HepG2 (cell line): ENCODE measurements at regions not wholly inside any gene's neighbourhood (a gene's known extent, or its start where the extent isn't known, plus 50 kb on each side); places are given as distances from the start of the nearest gene placed in this dataset.

Source experiments
- ATAC-seq: fragments of 200-7000 bp; cut with Tn5 transposase; 3 replicates; pipeline ENCODE4 v1.9.1; 2020; ENCODE audit warnings: mild to moderate bottlenecking, moderate library complexity
- BruUV-seq: library from RNA; stranded (reverse); fragments of 400-500 nt; replicated peaks from 2 replicates; lab custom pipeline; 2021; lab: Mats Ljungman, UMichigan
- CTCF ChIA-PET: fragments of 300-600 bp; formaldehyde crosslinking; extraction: SDS; loops from one replicate; lab custom pipeline; 2021; ENCODE audit warnings: low total read pairs, inconsistent platforms, low intra/inter-chr PET ratio; lab: Yijun Ruan, JAX
- POLR2A ChIA-PET: fragments of 350-600 bp; sonication (Branson Sonifier 250); formaldehyde crosslinking; loops from one replicate; lab custom pipeline; 2020; ENCODE audit warnings: antibody characterized with exemption, inconsistent platforms; lab: Yijun Ruan, JAX
- DNase-seq: peaks from one replicate; pipeline ENCODE4 v3.0.0-alpha.2; 2015; ENCODE audit warnings: low spot score
- FAIRE-seq: peaks from 3 replicates; lab custom pipeline; 2011; peaks lifted over from hg19 to GRCh38; lab: Jason Lieb, UNC
- H2AFZ ChIP-seq: one replicate; pipeline ENCODE4 v1.6.1; 2011; ENCODE audit warnings: low read length, inconsistent platforms
- H3K27ac ChIP-seq: fragments of 300-600 bp; 3 replicates; pipeline ENCODE4 v1.8.0; 2011; ENCODE audit warnings: mixed run types, mild to moderate bottlenecking, mixed read lengths, low read length, inconsistent platforms; ENCODE audit not compliant: insufficient read depth; ENCODE audit errors: extremely low read length
- H3K27me3 ChIP-seq, 2 experiments: fragments of 200-600 bp in 1 of 2; 2 replicates in 1 of 2; 3 replicates in 1 of 2; pipeline versions ENCODE4 v1.6.0 to v1.8.0; 2011; ENCODE audit warnings: low read length in 2 of 2, mild to moderate bottlenecking in 2 of 2, moderate library complexity in 2 of 2, inconsistent platforms in 1 of 2; ENCODE audit not compliant: insufficient read depth in 2 of 2, control insufficient read depth in 1 of 2
- H3K36me3 ChIP-seq, 2 experiments: fragments of 200-600 bp in 1 of 2; replicated peaks in 1 of 2; 2 replicates in 1 of 2; 3 replicates in 1 of 2; pipeline versions ENCODE4 v1.5.1 to v1.8.0; 2011; ENCODE audit warnings: low read length in 2 of 2, inconsistent platforms in 1 of 2; ENCODE audit not compliant: insufficient read depth in 2 of 2, control insufficient read depth in 1 of 2
- H3K4me1 ChIP-seq: 2 replicates; pipeline ENCODE4 v1.5.1; 2012; ENCODE audit warnings: low read length, inconsistent platforms; ENCODE audit not compliant: insufficient read depth
- H3K4me2 ChIP-seq: 2 replicates; pipeline ENCODE4 v1.6.0; 2011; ENCODE audit warnings: low read depth, low read length, inconsistent platforms
- H3K4me3 ChIP-seq, 3 experiments: fragments of 200-600 bp in 1 of 3; sonication (generic), shearing (Covaris generic) in 1 of 3; replicated peaks in 1 of 3; 2 replicates each; pipeline ENCODE4 v1.5.1; 2011 to 2016; ENCODE audit warnings: low read length in 3 of 3, inconsistent platforms in 2 of 3, low read depth in 2 of 3, mild to moderate bottlenecking in 2 of 3, control low read depth in 1 of 3, mixed read lengths in 1 of 3; ENCODE audit not compliant: insufficient read depth in 1 of 3
- H3K79me2 ChIP-seq: one replicate; pipeline ENCODE4 v1.6.1; 2011; ENCODE audit warnings: low read length, inconsistent platforms; ENCODE audit not compliant: insufficient read depth
- H3K9ac ChIP-seq: 2 replicates; pipeline ENCODE4 v1.6.0; 2011; ENCODE audit warnings: mild to moderate bottlenecking, low read depth, low read length, inconsistent platforms; ENCODE audit not compliant: insufficient read depth
- H3K9me3 ChIP-seq: 2 replicates; pipeline ENCODE4 v1.5.1; 2012; ENCODE audit warnings: mild to moderate bottlenecking, low read length
- H4K20me1 ChIP-seq: 2 replicates; pipeline ENCODE4 v1.6.0; 2011; ENCODE audit warnings: inconsistent platforms, mild to moderate bottlenecking, low read length, moderate library complexity; ENCODE audit not compliant: insufficient read depth
- CEBPB ChIP-seq: IDR thresholded peaks from 2 replicates; pipeline ENCODE4 v1.6.1; 2011; ENCODE audit warnings: low read depth, low read length, improper control_type of control experiment, borderline replicate concordance
- CSRNP2 ChIP-seq: sonication (generic); formaldehyde crosslinking; conservative IDR thresholded peaks from 2 replicates; pipeline ENCODE4 v1.8.0; 2022; ENCODE audit warnings: low read depth, missing genetic modification reagents
- GPBP1L1 ChIP-seq: sonication (generic); formaldehyde crosslinking; IDR thresholded peaks from 2 replicates; pipeline ENCODE4 v1.5.0; 2020; ENCODE audit warnings: mild to moderate bottlenecking, missing genetic modification reagents
- JUNB ChIP-seq: sonication (generic); formaldehyde crosslinking; IDR thresholded peaks from 2 replicates; pipeline ENCODE4 v1.8.0; 2022; ENCODE audit warnings: missing genetic modification reagents, mild to moderate bottlenecking, borderline replicate concordance
- MAFK ChIP-seq, 2 experiments: IDR thresholded peaks in 1 of 2; conservative IDR thresholded peaks in 1 of 2; 2 replicates each; pipeline ENCODE4 v1.6.1; 2011; ENCODE audit warnings: improper control_type of control experiment in 2 of 2, low read length in 2 of 2
- NFKBIZ ChIP-seq: IDR thresholded peaks from 2 replicates; pipeline ENCODE4 v1.6.1; 2018; ENCODE audit warnings: missing genetic modification reagents, missing compliant biosample characterization
- RELA ChIP-seq: sonication (generic); formaldehyde crosslinking; IDR thresholded peaks from 2 replicates; pipeline ENCODE4 v1.4.0; 2020; ENCODE audit warnings: missing genetic modification reagents
- SOX13 ChIP-seq, 3 experiments: fragments of 450-650 bp in 1 of 3; sonication (generic) in 1 of 3; formaldehyde crosslinking in 1 of 3; IDR thresholded peaks in 2 of 3; conservative IDR thresholded peaks in 1 of 3; 2 replicates each; pipeline versions ENCODE4 v1.5.0 to v1.6.1; 2016 to 2020; ENCODE audit warnings: antibody characterized with exemption in 1 of 3, mild to moderate bottlenecking in 1 of 3, missing compliant biosample characterization in 1 of 3, missing genetic modification reagents in 1 of 3, moderate library complexity in 1 of 3
- SRSF1 ChIP-seq: fragments of 200-400 bp; formaldehyde crosslinking; optimal IDR thresholded peaks from 2 replicates; pipeline ENCODE3; 2017; ENCODE audit warnings: mild to moderate bottlenecking, low read depth, low read length, moderate library complexity
- THAP11 ChIP-seq: IDR thresholded peaks from 2 replicates; pipeline ENCODE4 v1.6.1; 2016; ENCODE audit warnings: missing biosample characterization, missing genetic modification reagents
- ZBTB21 ChIP-seq: sonication (generic); formaldehyde crosslinking; IDR thresholded peaks from 2 replicates; pipeline ENCODE4 v1.4.0; 2020; ENCODE audit warnings: missing genetic modification reagents
- ZBTB7A ChIP-seq: sonication (generic); formaldehyde crosslinking; IDR thresholded peaks from 2 replicates; pipeline ENCODE4 v1.8.0; 2022; ENCODE audit warnings: mild to moderate bottlenecking, missing genetic modification reagents
- ZNF720 ChIP-seq: sonication (generic); formaldehyde crosslinking; IDR thresholded peaks from 2 replicates; pipeline ENCODE4 v1.4.0; 2020; ENCODE audit warnings: missing genetic modification reagents
- WGBS: methylation state at CpG from one replicate; pipeline ENCODE4 v1.1.6; 2017; ENCODE audit warnings: low lambda C conversion rate; 5-methylcytosine and 5-hydroxymethylcytosine counted together
- in situ Hi-C: cut with HindIII; loops from 2 replicates; pipeline ENCODE4 v1.10.0; 2017; ENCODE audit warnings: low pct_unique_long_range_greater_than_20kb; ENCODE audit not compliant: extremely low pct_ligation_motif_present
- intact Hi-C: fragments of 100-400 bp; cut with micrococcal nuclease; formaldehyde crosslinking; loops from one replicate; pipeline ENCODE4 v1.10.0; 2022; ENCODE audit not compliant: unreplicated experiment

GRCh38 chr11:88415495-88415894, 78.0 kb upstream of the CTSC start:
- POLR2A ChIA-PET: no interaction called here
- in situ Hi-C loops: no loop called here
- Histone ChIP-seq H3K4me3 (no peak overlapping the region), H3K27ac (no peak overlapping the region), H3K9ac (no peak overlapping the region), H2AFZ (no peak overlapping the region), H3K9me3 (no peaks in the 10 kb centered on the region), H3K4me1 (no peaks in the 10 kb centered on the region), H3K4me2 (no peak overlapping the region), H3K79me2 (no peaks in the 10 kb centered on the region), H3K36me3 (no peaks in the 10 kb centered on the region), H3K27me3 (no peaks in the 10 kb centered on the region), H4K20me1 (no peaks in the 10 kb centered on the region)
- DNase-seq (no peak), FAIRE-seq (no peak), ATAC-seq (no peak)
- no TSS peak for BruUV-seq
- intact Hi-C loops: no loop called here
- 39% methylated on average over 1 of the region's 1 CpG for WGBS
- TF ChIP-seq SRSF1 (no peak), THAP11 (CRISPR knock-in tag) (no peak), MAFK (conservative IDR thresholded peaks at IDR 0.05 in 1 of 2, IDR thresholded peaks at IDR 0.05 in 1 of 2; ENCODE audit: low read length in 2 of 2) (no peak), ZBTB21 (no peak), CEBPB (no peak), NFKBIZ (CRISPR knock-in tag) (no peak), ZBTB7A (CRISPR knock-in tag) (no peak), GPBP1L1 (CRISPR knock-in tag) (no peak), CSRNP2 (CRISPR knock-in tag) (no peak), RELA (CRISPR knock-in tag) (no peak), SOX13 (IDR thresholded peaks at IDR 0.05) (no peak), SOX13 (CRISPR knock-in tag; conservative IDR thresholded peaks at IDR 0.05 in 1 of 2, IDR thresholded peaks at IDR 0.05 in 1 of 2) (no peak), JUNB (CRISPR knock-in tag) (no peak), ZNF720 (no peak)
- CTCF ChIA-PET: no interaction called here
